ENCODE measurements at regions not wholly inside any gene's neighbourhood (a gene's known extent, or its start where the extent isn't known, plus 50 kb on each side); places are given as distances from the start of the nearest gene placed in this dataset.

- DNase-seq, result no peak
These were observed 270.2 kb downstream of the PSAT1 start for GRCh38 chr9:78566948-78567675.

GRCh38 chr9:78567693-78568092 is 270.8 kb downstream of the PSAT1 start:
- DNase-seq, result no peak

- DNase-seq, result no peak
These were observed 271.8 kb downstream of the PSAT1 start for GRCh38 chr9:78568774-78569173.

- no peak for DNase-seq
These were observed 275.3 kb downstream of the PSAT1 start for GRCh38 chr9:78572266-78572665.

GRCh38 chr9:78573205-78573604 is 276.3 kb downstream of the PSAT1 start:
- no peak for DNase-seq

GRCh38 chr9:78573669-78574068 is 276.7 kb downstream of the PSAT1 start:
- no peak for DNase-seq

GRCh38 chr9:78574354-78575045 is 277.6 kb downstream of the PSAT1 start:
- DNase-seq, result no peak

GRCh38 chr9:78575081-78575480 is 278.2 kb downstream of the PSAT1 start:
- DNase-seq, result no peak

- no peak for DNase-seq
These were observed 278.8 kb downstream of the PSAT1 start for GRCh38 chr9:78575771-78576170.

- DNase-seq, result no peak
These were observed 280.4 kb downstream of the PSAT1 start for GRCh38 chr9:78577156-78577906.

- no peak for DNase-seq
These were observed 281.1 kb downstream of the PSAT1 start for GRCh38 chr9:78578072-78578471.

- no peak for DNase-seq
These were observed 285.9 kb downstream of the PSAT1 start for GRCh38 chr9:78582821-78583220.

GRCh38 chr9:78584589-78584988 is 287.7 kb downstream of the PSAT1 start:
- no peak for DNase-seq

- no peak for DNase-seq
These were observed 289.0 kb downstream of the PSAT1 start for GRCh38 chr9:78585909-78586308.

GRCh38 chr9:78590068-78590467 is 293.1 kb downstream of the PSAT1 start:
- no peak for DNase-seq

GRCh38 chr9:78592811-78593210 is 295.9 kb downstream of the PSAT1 start:
- DNase-seq, result no peak

GRCh38 chr9:78595200-78595945 is 298.4 kb downstream of the PSAT1 start:
- DNase-seq, result no peak

GRCh38 chr9:78596346-78596745 is 299.4 kb downstream of the PSAT1 start:
- no peak for DNase-seq

- no peak for DNase-seq
These were observed 301.2 kb downstream of the PSAT1 start for GRCh38 chr9:78598120-78598519.

- DNase-seq, result no peak
These were observed 303.0 kb downstream of the PSAT1 start for GRCh38 chr9:78599926-78600325.

GRCh38 chr9:78601957-78602565 is 305.1 kb downstream of the PSAT1 start:
- no peak for DNase-seq
